ENCODE measurements at regions not wholly inside any gene's neighbourhood (a gene's known extent, or its start where the extent isn't known, plus 50 kb on each side); places are given as distances from the start of the nearest gene placed in this dataset.
"Not testable (repeated sequence)": the region's sequence is repeated elsewhere in the genome, so short reads cannot be mapped to it uniquely, and the experiment has no call there.

GRCh38 chr5:29214839-29215238 lies 1978.6 kb upstream of the CDH6 start:
- H3K4me3 ChIP-seq (replicated peaks; ENCODE audit: low read depth, low read length) = no peak overlapping the region
- DNase-seq (ENCODE audit: low read depth) = no peak
- TF ChIP-seq CTCF (IDR thresholded peaks at IDR 0.05; ENCODE audit: low read length, missing control alignments) = no peak

- TF ChIP-seq CTCF (IDR thresholded peaks at IDR 0.05; ENCODE audit: low read length, missing control alignments) = no peak
- DNase-seq (ENCODE audit: low read depth) = no peak
These were observed 1980.0 kb upstream of the CDH6 start for GRCh38 chr5:29213475-29213874.

GRCh38 chr5:29208024-29208423 lies 1985.5 kb upstream of the CDH6 start:
- no peak for TF ChIP-seq CTCF (IDR thresholded peaks at IDR 0.05; ENCODE audit: low read length, missing control alignments)
- H3K4me3 ChIP-seq (replicated peaks; ENCODE audit: low read depth, low read length) = no peak overlapping the region
- DNase-seq (ENCODE audit: low read depth) = peak; percentile 29

More at GRCh38 chr5:29213475-29213874, 1980.0 kb upstream of the CDH6 start:
- no peak overlapping the region for H3K4me3 ChIP-seq (replicated peaks; ENCODE audit: low read depth, low read length)

- no peak for TF ChIP-seq CTCF (IDR thresholded peaks at IDR 0.05; ENCODE audit: low read length, missing control alignments)
- H3K4me3 ChIP-seq (replicated peaks; ENCODE audit: low read depth, low read length) = no peak overlapping the region
- DNase-seq (ENCODE audit: low read depth) = no peak
These were observed 1990.4 kb upstream of the CDH6 start for GRCh38 chr5:29203049-29203448.

- no peak for TF ChIP-seq CTCF (IDR thresholded peaks at IDR 0.05; ENCODE audit: low read length, missing control alignments)
- peak; percentile 2 for DNase-seq (ENCODE audit: low read depth)
These were observed 1995.6 kb upstream of the CDH6 start for GRCh38 chr5:29197631-29198454.

GRCh38 chr5:29193972-29194371 lies 1999.5 kb upstream of the CDH6 start:
- no peak for TF ChIP-seq CTCF (IDR thresholded peaks at IDR 0.05; ENCODE audit: low read length, missing control alignments)
- H3K4me3 ChIP-seq (replicated peaks; ENCODE audit: low read depth, low read length) = no peak overlapping the region
- DNase-seq (ENCODE audit: low read depth) = no peak

More at GRCh38 chr5:29197631-29198454, 1995.6 kb upstream of the CDH6 start:
- no peak overlapping the region for H3K4me3 ChIP-seq (replicated peaks; ENCODE audit: low read depth, low read length)

- DNase-seq (ENCODE audit: low read depth); H3K4me3 ChIP-seq (replicated peaks; ENCODE audit: low read depth, low read length): not testable (repeated sequence)
These were observed 2002.0 kb upstream of the CDH6 start for GRCh38 chr5:29191269-29192048.

- DNase-seq (ENCODE audit: low read depth); H3K4me3 ChIP-seq (replicated peaks; ENCODE audit: low read depth, low read length): not testable (repeated sequence)
These were observed 2003.1 kb upstream of the CDH6 start for GRCh38 chr5:29190398-29190797.

- not testable (repeated sequence) for H3K4me3 ChIP-seq (replicated peaks; ENCODE audit: low read depth, low read length); DNase-seq (ENCODE audit: low read depth)
These were observed 2007.1 kb upstream of the CDH6 start for GRCh38 chr5:29186380-29186779.

Measured in fibroblast of pulmonary artery (primary cell).